ENCODE measurements at regions not wholly inside any gene's neighbourhood (a gene's known extent, or its start where the extent isn't known, plus 50 kb on each side); places are given as distances from the start of the nearest gene placed in this dataset.
A peak's percentile ranks its signal among the peaks of the same experiment; 100 is the strongest.

- TF ChIP-seq ZNF395 (CRISPR knock-in tag; IDR thresholded peaks at IDR 0.05): no peak
- TF ChIP-seq MAFG (tag; conservative IDR thresholded peaks at IDR 0.05): peak; percentile 83
- TF ChIP-seq NFE2L1 (tag; IDR thresholded peaks at IDR 0.05; ENCODE audit: borderline replicate concordance, low read depth): 0 out of 2 replicates have a peak, but pooled peaks have one; percentile 19
- TF ChIP-seq ZNF232 (CRISPR knock-in tag; IDR thresholded peaks at IDR 0.05): no peak
- no peak for TF ChIP-seq ZNF518B (CRISPR knock-in tag; IDR thresholded peaks at IDR 0.05)
These were observed 134.4 kb upstream of the DAZL start (continued) for GRCh38 chr3:16739541-16740105.

GRCh38 chr3:16740515-16740914 lies 135.3 kb upstream of the DAZL start:
- no peaks in the 10 kb centered on the region for H3K9me1 ChIP-seq (ENCODE audit: control insufficient read depth, insufficient read depth, low read length)
- intact Hi-C loops (cut with micrococcal nuclease): no loop called here
- WGBS (ENCODE audit: insufficient coverage, low coverage, missing lambda C conversion rate): 0% methylated on average over 1 of the region's 1 CpG
- no peak overlapping the region for H3K4me2 ChIP-seq (ENCODE audit: insufficient read depth, low read length)
- H3K36me3 ChIP-seq (ENCODE audit: control insufficient read depth, insufficient read depth, low read length): no peaks in the 10 kb centered on the region
- ChIA-PET CTCF (ENCODE audit: low intra/inter-chr PET ratio) (no interaction called here), POLR2A (no interaction called here)
- FAIRE-seq (no peak), ATAC-seq (no peak), DNase-seq (ENCODE audit: extremely low read depth in 1 of 4, low spot score in 3 of 4) (no peak)
- no peak overlapping the region for H2AFZ ChIP-seq (ENCODE audit: low read depth, low read length)
- H3K79me2 ChIP-seq (ENCODE audit: control insufficient read depth, insufficient read depth, low read length): no peaks in the 10 kb centered on the region
- no TSS peak for BruUV-seq (replicated peaks)
- H3K9me3 ChIP-seq (replicated peaks; ENCODE audit: control insufficient read depth, insufficient read depth, low read depth, low read length): no peaks in the 10 kb centered on the region
- H3K4me1 ChIP-seq (replicated peaks in 1 of 2; ENCODE audit: control insufficient read depth in 2 of 2, insufficient read depth in 2 of 2, low read length in 2 of 2): no peaks in the 10 kb centered on the region
- H3K27me3 ChIP-seq (ENCODE audit: control insufficient read depth in 2 of 2, insufficient read depth in 2 of 2, low read length in 2 of 2): no peaks in the 10 kb centered on the region
- H3K4me3 ChIP-seq: no peak overlapping the region
- H3K27ac ChIP-seq (ENCODE audit: extremely low read depth, low read depth, low read length): no peak overlapping the region
- no peak overlapping the region for H3K9ac ChIP-seq (ENCODE audit: insufficient read depth in 1 of 2, low read depth in 2 of 2, low read length in 2 of 2)
- in situ Hi-C loops (cut with MboI): no loop called here
- no peaks in the 10 kb centered on the region for H4K20me1 ChIP-seq (replicated peaks; ENCODE audit: control insufficient read depth, insufficient read depth, low read length)
- TF ChIP-seq NFIC (IDR thresholded peaks at IDR 0.05) (no peak), ZHX1 (conservative IDR thresholded peaks at IDR 0.05; ENCODE audit: low read length) (no peak), SNAPC5 (CRISPR knock-in tag; IDR thresholded peaks at IDR 0.05) (no peak), CCAR2 (IDR thresholded peaks at IDR 0.05; ENCODE audit: low read depth, low read length) (no peak), FIP1L1 (IDR thresholded peaks at IDR 0.05; ENCODE audit: low read depth, low read length, poor library complexity, severe bottlenecking) (no peak)

Measured in K562 (cell line).